ENCODE measurements at regions not wholly inside any gene's neighbourhood (a gene's known extent, or its start where the extent isn't known, plus 50 kb on each side); places are given as distances from the start of the nearest gene placed in this dataset.

DNA sequence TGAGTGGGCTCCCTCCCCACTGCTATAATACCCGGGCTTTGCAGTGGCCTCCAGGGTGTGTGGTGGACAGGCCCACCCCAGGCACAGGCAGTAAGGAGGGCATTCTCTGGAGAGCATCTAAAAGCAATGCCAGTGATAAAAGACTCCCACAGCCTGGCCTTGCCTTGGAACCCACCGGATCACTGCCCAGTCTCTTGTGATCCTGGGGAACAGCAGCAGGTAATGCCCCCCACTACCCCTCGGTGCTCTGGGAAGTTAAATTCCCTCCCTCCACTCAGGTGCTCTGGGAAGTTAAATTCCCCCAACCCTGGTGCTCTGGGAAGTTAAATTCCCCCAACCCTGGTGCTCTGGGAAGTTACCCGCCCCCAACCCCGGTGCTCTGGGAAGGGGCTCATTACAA is 565.2 kb downstream of the TCERG1L start:
- H3K36me3 Mint-ChIP-seq (ENCODE audit: low read depth) = no peaks in the 10 kb centered on the region
- peaks cover 11% of the 10 kb centered on the region for H3K27me3 Mint-ChIP-seq (ENCODE audit: low read depth)
- H3K27ac Mint-ChIP-seq (ENCODE audit: unreplicated experiment) = no peak overlapping the region
- no peak for DNase-seq (ENCODE audit: low read depth, low spot score)
- peaks cover 4% of the 10 kb centered on the region for H3K4me1 Mint-ChIP-seq
- TF ChIP-seq, protein P1, sequence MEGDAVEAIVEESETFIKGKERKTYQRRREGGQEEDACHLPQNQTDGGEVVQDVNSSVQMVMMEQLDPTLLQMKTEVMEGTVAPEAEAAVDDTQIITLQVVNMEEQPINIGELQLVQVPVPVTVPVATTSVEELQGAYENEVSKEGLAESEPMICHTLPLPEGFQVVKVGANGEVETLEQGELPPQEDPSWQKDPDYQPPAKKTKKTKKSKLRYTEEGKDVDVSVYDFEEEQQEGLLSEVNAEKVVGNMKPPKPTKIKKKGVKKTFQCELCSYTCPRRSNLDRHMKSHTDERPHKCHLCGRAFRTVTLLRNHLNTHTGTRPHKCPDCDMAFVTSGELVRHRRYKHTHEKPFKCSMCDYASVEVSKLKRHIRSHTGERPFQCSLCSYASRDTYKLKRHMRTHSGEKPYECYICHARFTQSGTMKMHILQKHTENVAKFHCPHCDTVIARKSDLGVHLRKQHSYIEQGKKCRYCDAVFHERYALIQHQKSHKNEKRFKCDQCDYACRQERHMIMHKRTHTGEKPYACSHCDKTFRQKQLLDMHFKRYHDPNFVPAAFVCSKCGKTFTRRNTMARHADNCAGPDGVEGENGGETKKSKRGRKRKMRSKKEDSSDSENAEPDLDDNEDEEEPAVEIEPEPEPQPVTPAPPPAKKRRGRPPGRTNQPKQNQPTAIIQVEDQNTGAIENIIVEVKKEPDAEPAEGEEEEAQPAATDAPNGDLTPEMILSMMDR (conservative IDR thresholded peaks at IDR 0.05) = no peak
- no peak overlapping the region for H3K4me3 Mint-ChIP-seq
- H3K9me3 Mint-ChIP-seq = no peaks in the 10 kb centered on the region

DNA sequence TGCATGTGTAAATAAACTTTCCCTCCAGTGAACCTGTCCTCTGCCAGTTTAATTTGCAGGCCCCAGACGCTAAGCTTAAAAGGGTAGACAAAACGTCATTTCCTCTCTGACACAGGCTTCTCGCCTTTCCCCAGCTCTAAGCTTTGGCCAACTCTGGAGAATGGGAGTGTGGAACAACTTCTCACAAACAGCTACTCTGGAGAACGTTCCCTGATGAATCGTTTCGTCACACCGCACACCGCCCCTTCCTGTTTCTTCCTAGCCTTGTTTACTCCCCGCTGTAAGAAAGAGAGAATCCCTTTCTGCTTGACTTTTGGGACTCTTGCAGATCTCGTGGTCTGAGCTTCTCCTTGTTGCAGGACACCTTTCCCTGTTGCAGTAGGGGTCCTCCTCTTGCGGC is 564.2 kb downstream of the TCERG1L start:
- TF ChIP-seq, protein P1 (conservative IDR thresholded peaks at IDR 0.05) = no peak
- no peak overlapping the region for H3K27ac Mint-ChIP-seq (ENCODE audit: unreplicated experiment)
- H3K4me3 Mint-ChIP-seq = no peak overlapping the region
- no peaks in the 10 kb centered on the region for H3K36me3 Mint-ChIP-seq (ENCODE audit: low read depth)
- no peak for DNase-seq (ENCODE audit: low read depth, low spot score)
- H3K27me3 Mint-ChIP-seq (ENCODE audit: low read depth) = peaks cover 14% of the 10 kb centered on the region
- peaks cover 4% of the 10 kb centered on the region for H3K4me1 Mint-ChIP-seq
- H3K9me3 Mint-ChIP-seq = no peaks in the 10 kb centered on the region

DNA sequence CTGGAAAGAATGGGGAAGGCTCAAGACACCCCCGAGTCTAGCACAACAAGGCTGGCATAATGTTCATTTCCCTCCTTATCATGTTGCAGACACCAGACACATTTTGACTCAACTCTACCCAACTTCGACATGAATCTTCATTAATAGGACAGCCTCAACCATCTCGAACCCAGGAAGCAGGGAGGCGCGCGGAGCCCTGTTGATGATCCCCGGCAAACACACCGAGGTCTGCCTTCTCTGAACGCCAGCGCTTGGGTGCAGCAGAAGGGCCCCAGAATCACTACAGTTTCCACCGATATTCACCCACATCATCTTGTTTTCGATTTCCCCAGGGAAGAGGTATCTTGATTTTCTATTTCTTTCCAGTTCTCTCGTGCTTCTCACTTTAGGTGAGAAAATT is 563.6 kb downstream of the TCERG1L start:
- no peak overlapping the region for H3K4me3 Mint-ChIP-seq
- H3K27ac Mint-ChIP-seq (ENCODE audit: unreplicated experiment) = no peak overlapping the region
- H3K36me3 Mint-ChIP-seq (ENCODE audit: low read depth) = no peaks in the 10 kb centered on the region
- peaks cover 16% of the 10 kb centered on the region for H3K27me3 Mint-ChIP-seq (ENCODE audit: low read depth)
- DNase-seq (ENCODE audit: low read depth, low spot score) = no peak
- TF ChIP-seq, protein P1 (conservative IDR thresholded peaks at IDR 0.05) = no peak
- peaks cover 4% of the 10 kb centered on the region for H3K4me1 Mint-ChIP-seq
- no peaks in the 10 kb centered on the region for H3K9me3 Mint-ChIP-seq

DNA sequence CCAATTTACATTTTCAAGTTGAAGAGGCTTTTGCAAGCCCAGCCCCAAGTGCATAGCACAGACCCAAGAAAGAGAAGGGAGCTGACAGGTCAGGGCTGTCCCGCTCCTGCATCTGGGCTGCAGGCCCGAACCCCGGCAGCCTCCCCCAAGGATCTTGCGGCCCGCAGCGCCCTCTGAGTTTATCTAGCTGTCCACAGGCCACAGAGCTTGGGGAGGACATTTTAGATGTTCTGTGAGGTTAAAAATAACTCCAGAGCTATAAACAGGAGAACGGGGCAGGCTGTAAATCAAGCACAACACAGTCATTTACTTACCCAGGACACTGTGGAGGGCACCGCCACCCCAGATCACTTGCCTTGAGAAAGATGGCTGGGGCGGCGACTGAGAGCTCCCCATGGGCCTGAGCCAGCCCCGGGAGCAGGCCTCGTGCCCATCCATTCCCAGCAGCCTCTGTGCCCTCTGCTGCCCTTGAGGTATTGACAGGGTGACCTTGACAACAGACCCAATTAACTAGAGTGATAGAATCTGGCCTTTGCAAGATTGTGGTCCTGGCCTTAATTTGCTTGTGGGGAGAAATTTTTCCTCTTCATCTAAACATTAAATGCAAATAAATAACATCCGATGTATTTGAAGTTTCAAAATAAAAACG is 563.0 kb downstream of the TCERG1L start:
- TF ChIP-seq, protein P1 (conservative IDR thresholded peaks at IDR 0.05) = no peak
- Mint-ChIP-seq H3K27ac (ENCODE audit: unreplicated experiment) (no peak overlapping the region), H3K4me1 (peaks cover 4% of the 10 kb centered on the region), H3K9me3 (peaks cover 2% of the 10 kb centered on the region), H3K4me3 (no peak overlapping the region), H3K27me3 (ENCODE audit: low read depth) (peaks cover 19% of the 10 kb centered on the region), H3K36me3 (ENCODE audit: low read depth) (no peaks in the 10 kb centered on the region)
- no peak for DNase-seq (ENCODE audit: low read depth, low spot score)

DNA sequence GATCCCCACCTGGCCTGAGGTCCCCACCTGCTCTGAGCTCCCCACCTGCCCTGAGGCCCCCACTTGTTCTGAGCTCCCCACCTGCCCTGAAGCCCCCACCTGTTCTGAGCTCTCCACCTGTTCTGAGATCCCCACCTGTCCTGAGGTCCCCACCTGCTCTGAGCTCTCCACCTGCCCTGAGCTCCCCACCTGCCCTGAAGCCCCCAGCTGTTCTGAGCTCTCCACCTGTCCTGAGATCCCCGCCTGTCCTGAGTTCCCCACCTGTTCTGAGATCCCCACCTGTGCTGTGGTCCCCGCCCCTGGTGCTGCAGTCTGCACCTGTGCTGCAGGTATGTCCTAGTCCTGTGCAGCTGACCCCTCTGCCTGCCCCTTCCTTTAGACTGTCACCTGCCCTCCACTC is 561.6 kb downstream of the TCERG1L start:
- Mint-ChIP-seq H3K9me3 (peaks cover 5% of the 10 kb centered on the region), H3K4me1 (no peaks in the 10 kb centered on the region), H3K27me3 (ENCODE audit: low read depth) (peaks cover 18% of the 10 kb centered on the region), H3K36me3 (ENCODE audit: low read depth) (peaks cover 2% of the 10 kb centered on the region), H3K4me3 (no peak overlapping the region), H3K27ac (ENCODE audit: unreplicated experiment) (no peak overlapping the region)
- TF ChIP-seq, protein P1 (conservative IDR thresholded peaks at IDR 0.05) = no peak
- no peak for DNase-seq (ENCODE audit: low read depth, low spot score)

Measured in neural crest cell (in vitro differentiated cells).